ENCODE measurements at regions not wholly inside any gene's neighbourhood (a gene's known extent, or its start where the extent isn't known, plus 50 kb on each side); places are given as distances from the start of the nearest gene placed in this dataset.

DNA sequence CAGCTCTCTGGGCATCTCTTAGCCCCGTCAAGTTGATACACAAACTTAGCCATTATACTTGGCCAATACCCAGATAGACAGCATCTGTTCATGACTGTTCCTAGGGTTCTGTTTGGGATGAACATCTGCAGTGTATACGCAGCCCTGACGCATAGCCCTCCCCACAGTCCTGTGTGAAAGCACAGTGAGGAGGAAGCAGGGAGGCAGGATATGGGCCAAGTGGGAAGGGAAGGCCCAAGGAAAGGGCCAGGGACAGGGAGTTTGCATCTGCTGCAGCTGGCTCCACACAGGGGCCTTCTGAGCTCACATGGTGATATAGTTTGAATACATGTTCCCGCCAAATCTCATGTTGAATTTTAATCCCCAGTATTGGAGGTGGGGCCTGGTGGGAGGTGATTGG is 80.2 kb downstream of the CMPK2 start:
- no peak for FAIRE-seq
- H4K20me1 ChIP-seq (ENCODE audit: insufficient read depth, low read length) = no peaks in the 10 kb centered on the region
- intact Hi-C loops (cut with micrococcal nuclease; ENCODE audit: unreplicated experiment) = no loop called here
- H3K9me3 ChIP-seq (ENCODE audit: low read length) = no peaks in the 10 kb centered on the region
- H3K4me2 ChIP-seq (ENCODE audit: low read depth, low read length) = no peak overlapping the region
- H3K9ac ChIP-seq (ENCODE audit: insufficient read depth, low read depth, low read length) = no peak overlapping the region
- no peak overlapping the region for H3K27ac ChIP-seq (ENCODE audit: extremely low read length, insufficient read depth, low read length)
- H3K36me3 ChIP-seq (replicated peaks in 1 of 2; ENCODE audit: control insufficient read depth in 1 of 2, insufficient read depth in 2 of 2, low read length in 2 of 2) = no peaks in the 10 kb centered on the region
- no peaks in the 10 kb centered on the region for H3K4me1 ChIP-seq (ENCODE audit: insufficient read depth, low read length)
- no TSS peak for BruUV-seq (replicated peaks)
- 47% methylated on average over 4 of the region's 4 CpGs for WGBS (ENCODE audit: low lambda C conversion rate)
- in situ Hi-C loops (cut with HindIII; ENCODE audit: extremely low pct_ligation_motif_present, low pct_unique_long_range_greater_than_20kb) = no loop called here
- ATAC-seq = no peak
- no peak overlapping the region for H2AFZ ChIP-seq (ENCODE audit: low read length)
- CTCF ChIA-PET (ENCODE audit: low intra/inter-chr PET ratio, low total read pairs) = no interaction called here
- no peak for DNase-seq (ENCODE audit: low spot score)
- H3K79me2 ChIP-seq (ENCODE audit: insufficient read depth, low read length) = no peaks in the 10 kb centered on the region
- POLR2A ChIA-PET = no interaction called here
- TF ChIP-seq, protein P1, sequence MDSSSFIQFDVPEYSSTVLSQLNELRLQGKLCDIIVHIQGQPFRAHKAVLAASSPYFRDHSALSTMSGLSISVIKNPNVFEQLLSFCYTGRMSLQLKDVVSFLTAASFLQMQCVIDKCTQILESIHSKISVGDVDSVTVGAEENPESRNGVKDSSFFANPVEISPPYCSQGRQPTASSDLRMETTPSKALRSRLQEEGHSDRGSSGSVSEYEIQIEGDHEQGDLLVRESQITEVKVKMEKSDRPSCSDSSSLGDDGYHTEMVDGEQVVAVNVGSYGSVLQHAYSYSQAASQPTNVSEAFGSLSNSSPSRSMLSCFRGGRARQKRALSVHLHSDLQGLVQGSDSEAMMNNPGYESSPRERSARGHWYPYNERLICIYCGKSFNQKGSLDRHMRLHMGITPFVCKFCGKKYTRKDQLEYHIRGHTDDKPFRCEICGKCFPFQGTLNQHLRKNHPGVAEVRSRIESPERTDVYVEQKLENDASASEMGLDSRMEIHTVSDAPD (CRISPR knock-in tag; IDR thresholded peaks at IDR 0.05) = no peak
- no peak for TF ChIP-seq ZNF572 (CRISPR knock-in tag; IDR thresholded peaks at IDR 0.05)
- TF ChIP-seq ZNF639 (CRISPR knock-in tag; conservative IDR thresholded peaks at IDR 0.05) = no peak
- TF ChIP-seq ZNF138 (CRISPR knock-in tag; IDR thresholded peaks at IDR 0.05; ENCODE audit: low read depth) = no peak
- TF ChIP-seq KDM4B (CRISPR knock-in tag; IDR thresholded peaks at IDR 0.05) = no peak
- no peak for TF ChIP-seq CREM (IDR thresholded peaks at IDR 0.05)
- no peak for TF ChIP-seq CREM (CRISPR knock-in tag; IDR thresholded peaks at IDR 0.05)
- no peak for TF ChIP-seq TEF (CRISPR knock-in tag; IDR thresholded peaks at IDR 0.05)
- no peak for TF ChIP-seq ZNF12 (CRISPR knock-in tag; IDR thresholded peaks at IDR 0.05)
- TF ChIP-seq FOXJ3 (CRISPR knock-in tag; IDR thresholded peaks at IDR 0.05; ENCODE audit: borderline replicate concordance) = no peak
- no peak for TF ChIP-seq FOXC1 (CRISPR knock-in tag; IDR thresholded peaks at IDR 0.05; ENCODE audit: borderline replicate concordance)
- no peak for TF ChIP-seq BCL6 (CRISPR knock-in tag; IDR thresholded peaks at IDR 0.05)
- no peak for TF ChIP-seq ZNF652 (CRISPR knock-in tag; IDR thresholded peaks at IDR 0.05; ENCODE audit: borderline replicate concordance, low read depth)
- H3K27me3 ChIP-seq (ENCODE audit: control insufficient read depth in 1 of 2, insufficient read depth in 2 of 2, low read length in 2 of 2) = peaks cover 1 to 5% of the 10 kb centered on the region in 2 experiments; a peak in 3 of 5 replicates
- H3K4me3 ChIP-seq (replicated peaks in 1 of 3; ENCODE audit: insufficient read depth in 1 of 3, low read depth in 2 of 3, low read length in 3 of 3) = no peak overlapping the region

Measured in HepG2 (cell line).